GM12872 (cell line): ENCODE measurements at regions not wholly inside any gene's neighbourhood (a gene's known extent, or its start where the extent isn't known, plus 50 kb on each side); places are given as distances from the start of the nearest gene placed in this dataset.

Experiments
- TF ChIP-seq, protein P1 (sequence below): IDR thresholded peaks from 3 replicates; pipeline ENCODE4 v1.5.1; 2011; ENCODE audit warnings: low read depth, mild to moderate bottlenecking, low read length, moderate library complexity; ENCODE audit not compliant: insufficient read depth

DNA sequence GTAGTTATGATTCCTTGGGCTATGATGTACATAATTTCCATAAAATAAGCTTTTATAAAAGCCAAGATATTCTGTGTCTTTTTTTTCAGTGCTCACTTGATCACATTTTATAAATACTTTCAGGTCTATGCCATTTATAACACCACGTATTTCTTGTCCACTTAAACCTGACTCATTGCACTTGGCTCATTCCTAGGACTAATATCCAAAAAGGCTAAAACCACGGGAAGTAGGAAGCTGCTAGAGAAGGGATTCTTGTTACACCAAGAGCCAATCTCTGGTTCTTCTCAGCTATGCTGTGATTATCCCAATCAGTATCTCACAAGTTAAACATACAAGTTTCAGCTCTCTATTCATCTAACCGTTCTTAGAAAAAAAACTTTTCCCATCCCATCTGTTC is 80.4 kb upstream of the CDH6 start:
- TF ChIP-seq, protein P1, sequence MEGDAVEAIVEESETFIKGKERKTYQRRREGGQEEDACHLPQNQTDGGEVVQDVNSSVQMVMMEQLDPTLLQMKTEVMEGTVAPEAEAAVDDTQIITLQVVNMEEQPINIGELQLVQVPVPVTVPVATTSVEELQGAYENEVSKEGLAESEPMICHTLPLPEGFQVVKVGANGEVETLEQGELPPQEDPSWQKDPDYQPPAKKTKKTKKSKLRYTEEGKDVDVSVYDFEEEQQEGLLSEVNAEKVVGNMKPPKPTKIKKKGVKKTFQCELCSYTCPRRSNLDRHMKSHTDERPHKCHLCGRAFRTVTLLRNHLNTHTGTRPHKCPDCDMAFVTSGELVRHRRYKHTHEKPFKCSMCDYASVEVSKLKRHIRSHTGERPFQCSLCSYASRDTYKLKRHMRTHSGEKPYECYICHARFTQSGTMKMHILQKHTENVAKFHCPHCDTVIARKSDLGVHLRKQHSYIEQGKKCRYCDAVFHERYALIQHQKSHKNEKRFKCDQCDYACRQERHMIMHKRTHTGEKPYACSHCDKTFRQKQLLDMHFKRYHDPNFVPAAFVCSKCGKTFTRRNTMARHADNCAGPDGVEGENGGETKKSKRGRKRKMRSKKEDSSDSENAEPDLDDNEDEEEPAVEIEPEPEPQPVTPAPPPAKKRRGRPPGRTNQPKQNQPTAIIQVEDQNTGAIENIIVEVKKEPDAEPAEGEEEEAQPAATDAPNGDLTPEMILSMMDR: no peak

DNA sequence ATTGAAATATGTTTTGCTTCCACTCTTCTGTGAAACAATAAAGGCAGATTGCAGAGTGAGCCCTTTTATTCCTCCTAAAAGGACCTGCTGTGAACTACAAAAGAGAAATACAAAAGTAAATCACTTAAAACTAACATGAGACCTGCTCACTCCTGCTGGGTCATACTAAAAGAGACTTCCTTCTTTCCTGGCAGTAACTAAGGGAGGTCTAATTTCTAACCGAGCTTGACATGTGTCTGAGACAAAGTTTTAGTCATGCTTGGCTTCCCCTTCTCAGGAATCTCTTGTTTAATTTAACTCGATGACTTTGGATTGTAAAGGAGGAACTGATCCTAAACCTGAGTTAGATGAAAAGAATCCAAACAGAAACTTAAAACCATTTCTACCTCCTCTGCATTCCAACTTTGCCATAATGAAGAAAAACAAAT is 86.4 kb upstream of the CDH6 start:
- TF ChIP-seq, protein P1: no peak

DNA sequence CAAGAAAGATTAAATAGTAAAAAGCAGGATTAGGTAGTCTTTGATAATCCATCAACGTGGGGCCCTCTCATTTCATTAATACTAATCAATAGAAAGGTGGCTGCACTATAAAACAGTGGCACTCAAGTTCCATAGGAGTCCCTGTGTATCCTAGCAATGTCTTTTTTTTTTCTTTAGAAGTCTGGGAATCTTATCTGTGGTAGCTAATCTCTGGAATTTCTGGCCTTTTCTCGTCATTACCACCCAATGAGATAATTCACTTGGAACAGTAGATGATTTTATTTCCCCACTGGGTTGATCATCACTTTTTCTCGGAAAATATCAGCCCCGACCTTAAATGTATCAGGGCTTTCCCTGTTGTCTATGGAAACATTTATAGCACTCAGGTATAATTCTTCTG is 86.8 kb upstream of the CDH6 start:
- TF ChIP-seq, protein P1: no peak

DNA sequence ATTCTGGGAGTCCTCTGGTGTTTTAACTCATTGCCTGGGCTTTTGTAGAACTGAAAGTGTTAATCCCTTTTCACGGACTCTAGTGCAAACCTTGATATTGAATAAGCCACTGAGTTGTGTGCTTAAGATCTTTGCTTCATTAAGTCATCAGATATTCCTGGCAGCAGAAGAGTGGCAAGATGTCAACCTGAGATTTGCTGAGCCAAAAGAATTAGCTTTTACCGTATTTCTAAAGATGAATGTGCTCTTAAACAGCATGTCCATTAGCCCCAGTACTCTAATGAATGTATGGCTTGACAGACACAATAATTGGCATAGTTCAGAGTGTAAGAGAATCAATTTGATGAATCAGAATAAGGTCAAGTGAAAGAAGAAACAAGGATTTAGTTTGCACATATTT is 87.2 kb upstream of the CDH6 start:
- TF ChIP-seq, protein P1: no peak

DNA sequence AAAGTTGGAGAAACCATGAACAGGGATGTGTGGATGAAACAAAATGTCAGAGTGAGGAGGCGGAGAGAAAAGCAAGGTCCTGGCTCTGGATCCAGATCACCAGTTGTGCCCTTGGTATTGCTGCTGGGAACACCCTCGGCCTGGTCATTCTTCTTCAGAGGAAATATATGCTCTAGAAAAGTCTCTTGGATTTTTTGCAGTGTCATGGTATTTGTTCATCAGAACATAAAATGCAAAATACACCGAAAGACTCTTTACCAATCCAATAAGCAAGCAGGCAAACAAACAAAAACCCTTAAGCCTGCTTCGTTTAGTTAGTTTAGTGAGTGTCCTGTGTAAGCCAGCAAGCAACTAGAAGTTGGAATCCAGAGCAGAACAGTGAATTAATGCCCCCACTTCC is 88.7 kb upstream of the CDH6 start:
- TF ChIP-seq, protein P1: no peak

DNA sequence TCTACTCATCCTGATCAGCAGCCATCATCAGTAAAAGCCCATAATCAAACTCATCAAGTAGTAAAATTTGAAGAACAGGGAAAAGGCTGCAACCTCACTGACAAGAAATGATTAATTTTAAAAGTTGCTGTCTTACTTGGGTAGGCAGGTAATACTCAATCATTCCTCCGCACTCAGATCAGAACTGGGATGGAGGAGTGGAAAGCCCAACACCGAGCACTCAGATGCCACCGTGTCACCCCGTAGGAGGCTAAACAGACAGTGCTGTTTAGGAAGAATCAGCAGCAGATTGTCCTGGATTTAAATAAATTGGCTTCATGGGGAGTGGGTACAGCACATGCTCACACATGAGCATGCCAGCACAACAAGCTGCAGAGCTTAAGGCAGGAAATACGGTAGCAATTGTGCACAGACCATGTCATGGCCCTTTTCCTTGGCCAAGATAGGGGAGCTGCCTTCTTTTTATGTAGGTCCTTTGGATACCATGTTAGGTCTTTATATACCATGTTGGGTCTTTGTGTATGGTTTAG is 92.6 kb upstream of the CDH6 start:
- TF ChIP-seq, protein P1: no peak

DNA sequence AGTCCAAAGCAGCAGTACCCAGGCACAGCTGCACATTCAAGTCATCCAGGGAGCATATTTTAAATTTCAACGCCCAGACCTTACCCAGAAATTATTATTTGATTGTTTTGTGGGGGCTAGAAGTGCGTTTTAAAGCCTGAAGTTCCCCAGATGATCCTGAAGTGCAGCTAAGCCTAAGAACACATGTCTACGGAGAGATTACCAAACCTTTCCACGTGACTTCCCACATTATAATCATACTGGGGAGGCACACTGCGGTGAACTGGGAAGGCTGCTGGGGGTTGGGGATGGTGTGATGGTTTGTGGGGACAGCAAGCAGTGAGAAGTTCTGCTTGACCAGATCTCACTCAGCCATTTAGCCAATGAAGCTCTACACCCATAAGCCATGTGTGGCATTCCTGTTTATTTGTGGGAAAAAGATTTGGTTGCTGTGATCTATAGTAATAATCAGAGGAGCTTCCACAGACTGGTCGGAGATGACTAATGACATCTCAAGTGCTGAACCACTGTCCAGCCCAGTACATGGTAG is 93.4 kb upstream of the CDH6 start:
- TF ChIP-seq, protein P1: no peak
